ENCODE measurements at regions not wholly inside any gene's neighbourhood (a gene's known extent, or its start where the extent isn't known, plus 50 kb on each side); places are given as distances from the start of the nearest gene placed in this dataset.

GRCh38 chr6:18752278-18753068 lies 365.3 kb downstream of the RNF144B start:
- TF ChIP-seq CTCF (IDR thresholded peaks at IDR 0.05), result no peak
- Histone ChIP-seq H3K4me3 (no peak overlapping the region), H3K27me3 (no peaks in the 10 kb centered on the region), H3K4me1 (peaks cover 0 to 9% (median 4%) of the 10 kb centered on the region in 4 donors), H3K9me3 (no peaks in the 10 kb centered on the region), H3K27ac (no peak overlapping the region), H3K36me3 (no peaks in the 10 kb centered on the region)
- DNase-seq, result no peak
- intact Hi-C loops (cut with DNase I; ENCODE audit: low total_unique reads), result no loop called here

- no peaks in the 10 kb centered on the region for H3K27me3 ChIP-seq
- no peak overlapping the region for H3K4me3 ChIP-seq
- TF ChIP-seq CTCF (IDR thresholded peaks at IDR 0.05), result no peak
- no peaks in the 10 kb centered on the region for H3K9me3 ChIP-seq
- no peaks in the 10 kb centered on the region for H3K36me3 ChIP-seq
- intact Hi-C loops (cut with DNase I; ENCODE audit: low total_unique reads), result no loop called here
- H3K4me1 ChIP-seq, result peaks cover 0 to 9% (median 4%) of the 10 kb centered on the region in 4 donors
- H3K27ac ChIP-seq, result no peak overlapping the region
- DNase-seq, result no peak
These were observed 365.9 kb downstream of the RNF144B start for GRCh38 chr6:18753076-18753475.

GRCh38 chr6:18763086-18763485 lies 375.9 kb downstream of the RNF144B start:
- H3K4me1 ChIP-seq, result no peaks in the 10 kb centered on the region
- no peak overlapping the region for H3K4me3 ChIP-seq
- no peaks in the 10 kb centered on the region for H3K36me3 ChIP-seq
- H3K27ac ChIP-seq, result no peak overlapping the region
- H3K9me3 ChIP-seq, result no peaks in the 10 kb centered on the region
- DNase-seq, result no peak
- H3K27me3 ChIP-seq, result no peaks in the 10 kb centered on the region
- no peak for TF ChIP-seq CTCF (IDR thresholded peaks at IDR 0.05)
- intact Hi-C loops (cut with DNase I; ENCODE audit: low total_unique reads), result no loop called here

GRCh38 chr6:18784794-18785193 lies 397.6 kb downstream of the RNF144B start:
- no peak for TF ChIP-seq CTCF (IDR thresholded peaks at IDR 0.05)
- Histone ChIP-seq H3K27me3 (no peaks in the 10 kb centered on the region), H3K36me3 (no peaks in the 10 kb centered on the region), H3K4me3 (no peak overlapping the region), H3K27ac (no peak overlapping the region), H3K9me3 (no peaks in the 10 kb centered on the region), H3K4me1 (no peaks in the 10 kb centered on the region)
- intact Hi-C loops (cut with DNase I; ENCODE audit: low total_unique reads), result no loop called here
- DNase-seq, result no peak

- H3K27me3 ChIP-seq, result no peaks in the 10 kb centered on the region
- intact Hi-C loops (cut with DNase I; ENCODE audit: low total_unique reads), result no loop called here
- no peaks in the 10 kb centered on the region for H3K36me3 ChIP-seq
- no peak overlapping the region for H3K4me3 ChIP-seq
- H3K4me1 ChIP-seq, result no peaks in the 10 kb centered on the region
- no peak for TF ChIP-seq CTCF (IDR thresholded peaks at IDR 0.05)
- no peaks in the 10 kb centered on the region for H3K9me3 ChIP-seq
- no peak overlapping the region for H3K27ac ChIP-seq
- no peak for DNase-seq
These were observed 398.8 kb downstream of the RNF144B start for GRCh38 chr6:18785810-18786490.

Measured in tibial artery (tissue), 4 donors.